ENCODE measurements at regions not wholly inside any gene's neighbourhood (a gene's known extent, or its start where the extent isn't known, plus 50 kb on each side); places are given as distances from the start of the nearest gene placed in this dataset.

DNA sequence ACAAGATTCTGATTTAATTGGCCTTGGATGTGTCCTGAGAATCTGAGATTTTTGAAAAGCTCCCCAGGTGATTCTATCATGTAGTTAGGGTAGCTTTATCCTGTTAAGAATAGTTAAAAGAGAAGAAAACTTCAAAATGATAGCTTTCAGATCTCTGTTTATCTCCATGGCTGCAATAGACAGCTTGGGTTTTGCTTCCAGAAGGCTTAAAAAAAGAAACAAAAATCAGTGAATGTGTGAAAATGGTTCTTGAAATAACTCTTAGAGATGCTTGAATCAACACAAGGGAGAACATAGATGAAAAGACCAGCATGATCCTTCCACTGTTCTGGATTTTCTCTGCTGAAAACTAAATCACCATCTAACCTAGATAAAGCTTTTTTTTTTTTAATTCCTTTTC, 60.8 kb upstream of the TMC3 start:
- TF ChIP-seq POLR2A (IDR thresholded peaks at IDR 0.05; ENCODE audit: low read depth, low read length): no peak
- no peak for TF ChIP-seq POLR2AphosphoS5 (IDR thresholded peaks at IDR 0.05; ENCODE audit: low read depth, low read length)
